Transverse colon (tissue), 4 donors: ENCODE measurements at regions not wholly inside any gene's neighbourhood (a gene's known extent, or its start where the extent isn't known, plus 50 kb on each side); places are given as distances from the start of the nearest gene placed in this dataset.

Experiments used
- DNase-seq: peaks from one replicate; pipeline ENCODE4 v3.0.0-alpha.2; 2019
- H3K27ac ChIP-seq, 4 donors: fragments of 200-600 bp; sonication (generic); 2 replicates each; pipeline ENCODE4 v1.5.1; 2016 to 2018; ENCODE audit warnings: inconsistent platforms in 4 of 4
- H3K27me3 ChIP-seq: fragments of 200-600 bp; sonication (generic); 2 replicates; pipeline ENCODE4 v1.5.1; 2017; ENCODE audit warnings: inconsistent platforms
- H3K36me3 ChIP-seq, 4 donors: fragments of 200-600 bp; sonication (generic); 2 replicates each; pipeline ENCODE4 v1.5.1; 2017 to 2019; ENCODE audit warnings: inconsistent platforms in 4 of 4
- H3K4me1 ChIP-seq, 4 donors: fragments of 200-600 bp; sonication (generic); 2 replicates each; pipeline ENCODE4 v1.5.1; 2017 to 2020; ENCODE audit warnings: inconsistent platforms in 4 of 4
- H3K4me3 ChIP-seq, 4 donors: fragments of 200-600 bp; sonication (generic); 1 replicate in 1 of 4; 2 replicates in 3 of 4; pipeline versions ENCODE4 v1.5.1 to v1.6.1; 2017 to 2019; ENCODE audit warnings: inconsistent platforms in 4 of 4
- H3K9me3 ChIP-seq, 2 donors: fragments of 200-600 bp; sonication (generic); 2 replicates each; pipeline ENCODE4 v1.5.1; 2017 to 2019; ENCODE audit warnings: inconsistent platforms in 2 of 2
- CTCF ChIP-seq, 5 experiments: fragments of 200-600 bp in 3 of 5; fragments of 450-650 bp in 2 of 5; sonication (generic) in 3 of 5; IDR thresholded peaks; 1 replicate in 2 of 5; 2 replicates in 3 of 5; pipeline ENCODE4 v1.5.1; 2016 to 2017; ENCODE audit warnings: antibody characterized with exemption in 5 of 5, inconsistent platforms in 3 of 5, mild to moderate bottlenecking in 2 of 5, moderate library complexity in 1 of 5
- EP300 ChIP-seq: sonication (generic); formaldehyde crosslinking; IDR thresholded peaks from one replicate; pipeline ENCODE4 v1.6.1; 2017; ENCODE audit warnings: antibody characterized with exemption, low read depth
- POLR2A ChIP-seq: fragments of 450-650 bp; IDR thresholded peaks from one replicate; pipeline ENCODE4 v1.6.1; 2016; ENCODE audit warnings: antibody characterized with exemption, mild to moderate bottlenecking, moderate library complexity
- POLR2AphosphoS5 ChIP-seq, 3 donors: sonication (generic); formaldehyde crosslinking; IDR thresholded peaks; one replicate each; pipeline ENCODE4 v1.6.1; 2016; ENCODE audit warnings: antibody characterized with exemption in 3 of 3
- WGBS, 2 donors: methylation state at CpG; one replicate each; pipeline ENCODE4 v1.1.5; 2018; ENCODE audit warnings: low coverage in 1 of 2; 5-methylcytosine and 5-hydroxymethylcytosine counted together
- in situ Hi-C, 4 donors: fragments of 200-750 bp; cut with MboI; loops; one replicate each; pipeline versions ENCODE4 v1.15.0 to v1.15.1; 2017; ENCODE audit warnings: low sequenced_read_pairs in 3 of 4, low pct_ligation_motif_present in 1 of 4, low pct_unique_long_range_greater_than_20kb in 1 of 4
- intact Hi-C: fragments of 100-400 bp; cut with DNase I; formaldehyde crosslinking; loops from one replicate; pipeline ENCODE4 v1.15.1; 2023; ENCODE audit warnings: low total_unique reads

DNA sequence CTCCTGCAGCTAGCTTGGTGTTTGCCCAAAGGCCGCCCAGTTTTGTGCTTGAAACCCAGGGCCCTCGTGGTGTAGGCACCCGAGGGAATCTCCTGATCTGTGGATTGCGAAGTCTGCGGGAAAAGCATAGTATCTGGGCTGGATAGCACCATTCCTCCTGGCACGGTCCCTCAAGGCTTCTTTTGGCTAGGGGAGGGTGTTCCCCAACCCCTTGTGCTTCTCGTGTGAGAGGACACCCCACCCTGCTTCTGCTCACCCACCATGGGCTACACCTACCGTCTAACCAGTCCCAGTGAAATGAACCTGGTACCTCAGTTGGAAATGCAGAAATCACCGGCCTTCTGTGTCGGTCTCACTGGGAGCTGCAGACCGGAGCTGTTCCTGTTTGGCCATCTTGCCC lies 403.5 kb downstream of the USP25 start:
- no peak for DNase-seq
- Histone ChIP-seq H3K4me3 (no peak overlapping the region), H3K27ac (no peak overlapping the region), H3K4me1 (no peaks in the 10 kb centered on the region), H3K36me3 (no peaks in the 10 kb centered on the region), H3K9me3 (no peaks in the 10 kb centered on the region), H3K27me3 (no peaks in the 10 kb centered on the region)
- WGBS, 2 donors: 88% methylated on average over 11 of the region's 11 CpGs; no CpG with 5 or more reads in 1 of the 2 donors
- TF ChIP-seq EP300 (no peak), CTCF (IDR thresholded peaks at IDR 0.05) (no peak), POLR2A (no peak)
- intact Hi-C loops: no loop called here
- in situ Hi-C loops: no loop called here

DNA sequence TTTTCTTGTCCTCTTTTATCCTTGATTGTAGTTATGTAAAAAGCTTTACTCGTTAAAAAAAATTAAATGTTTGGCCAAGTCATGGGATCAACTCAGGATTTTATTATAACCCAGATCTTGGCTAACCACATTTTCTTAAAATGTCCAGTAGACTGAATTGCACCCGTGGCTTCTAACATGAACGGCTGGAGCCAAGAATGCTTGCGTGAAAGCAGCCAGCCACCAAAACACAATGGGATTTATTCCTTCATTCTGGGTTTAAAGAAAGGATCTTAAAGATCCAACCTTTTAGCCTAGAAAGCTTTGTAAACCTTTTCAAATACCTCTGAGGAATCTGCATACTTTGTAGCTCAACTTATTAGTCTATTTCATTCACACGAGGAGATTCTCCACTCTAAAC lies 404.4 kb downstream of the USP25 start:
- no peak overlapping the region for H3K27ac ChIP-seq
- no peak for DNase-seq
- no peaks in the 10 kb centered on the region for H3K4me1 ChIP-seq
- intact Hi-C loops: no loop called here
- 81 to 82% methylated on average over 3 to 5 of the region's 5 CpGs for WGBS, 2 donors
- no peaks in the 10 kb centered on the region for H3K36me3 ChIP-seq
- no peak overlapping the region for H3K4me3 ChIP-seq
- in situ Hi-C loops: no loop called here
- H3K27me3 ChIP-seq: no peaks in the 10 kb centered on the region
- no peak for TF ChIP-seq POLR2A
- TF ChIP-seq CTCF (IDR thresholded peaks at IDR 0.05): no peak
- no peak for TF ChIP-seq EP300
- no peak for TF ChIP-seq POLR2AphosphoS5 (IDR thresholded peaks at IDR 0.05)
- no peaks in the 10 kb centered on the region for H3K9me3 ChIP-seq

DNA sequence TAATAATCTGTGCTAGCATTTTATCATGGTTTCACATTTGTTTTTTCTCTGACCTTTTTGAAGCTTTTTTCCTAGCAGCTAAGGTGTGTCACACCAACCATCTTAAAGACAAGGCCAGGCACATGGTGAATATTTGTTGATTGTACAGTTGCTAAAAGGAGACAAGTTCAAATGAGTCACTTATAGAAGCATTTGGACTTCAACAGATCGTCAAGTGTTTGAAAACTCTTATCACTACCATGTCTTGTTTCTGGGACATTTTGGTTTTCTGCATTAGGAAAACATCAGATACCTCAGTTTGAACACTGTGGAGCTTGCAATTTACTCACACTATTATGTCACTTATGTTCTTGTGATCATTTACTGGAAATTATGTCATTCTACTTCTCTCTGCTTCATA lies 407.3 kb downstream of the USP25 start:
- Histone ChIP-seq H3K27ac (no peak overlapping the region), H3K36me3 (no peaks in the 10 kb centered on the region), H3K4me3 (no peak overlapping the region), H3K27me3 (no peaks in the 10 kb centered on the region), H3K9me3 (no peaks in the 10 kb centered on the region), H3K4me1 (no peaks in the 10 kb centered on the region)
- intact Hi-C loops (no loop called here), in situ Hi-C loops (no loop called here)
- no peak for DNase-seq
- 56 to 59% methylated on average over 1 of the region's 1 CpG for WGBS, 2 donors
- TF ChIP-seq POLR2AphosphoS5 (IDR thresholded peaks at IDR 0.05): no peak
- TF ChIP-seq POLR2A: no peak
- no peak for TF ChIP-seq CTCF (IDR thresholded peaks at IDR 0.05)
- TF ChIP-seq EP300: no peak

DNA sequence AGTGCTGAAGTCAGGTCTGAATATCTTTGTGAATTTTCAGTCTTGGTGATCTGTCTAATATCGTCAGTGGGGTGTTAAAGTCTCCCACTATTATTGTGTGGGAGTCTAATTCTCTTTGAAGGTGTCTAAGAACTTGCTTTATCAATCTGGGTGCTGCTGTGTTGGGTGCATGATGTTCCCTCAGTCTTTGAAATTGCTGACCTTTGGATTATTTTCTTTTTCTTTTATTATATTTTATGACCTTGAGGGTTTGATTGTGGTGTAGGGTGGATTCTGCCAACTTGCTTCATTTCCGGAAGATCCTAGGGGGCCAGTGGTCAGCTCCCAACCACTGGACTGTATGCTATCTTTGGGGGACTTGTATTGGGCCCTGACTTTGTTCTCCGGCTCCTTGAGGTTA lies 415.3 kb downstream of the USP25 start:
- intact Hi-C loops (no loop called here), in situ Hi-C loops (no loop called here)
- Histone ChIP-seq H3K4me3 (no peak overlapping the region), H3K4me1 (no peaks in the 10 kb centered on the region), H3K27me3 (no peaks in the 10 kb centered on the region), H3K36me3 (no peaks in the 10 kb centered on the region), H3K27ac (no peak overlapping the region), H3K9me3 (no peaks in the 10 kb centered on the region)
- no peak for DNase-seq
- 57 to 67% methylated on average over 2 to 3 of the region's 3 CpGs for WGBS, 2 donors
- TF ChIP-seq CTCF (IDR thresholded peaks at IDR 0.05) (no peak), EP300 (no peak), POLR2AphosphoS5 (IDR thresholded peaks at IDR 0.05) (no peak), POLR2A (no peak)
